PC-3 (cell line): ENCODE measurements at regions not wholly inside any gene's neighbourhood (a gene's known extent, or its start where the extent isn't known, plus 50 kb on each side); places are given as distances from the start of the nearest gene placed in this dataset.

Experiments used
- CTCF ChIP-seq: fragments of 300-600 bp; sonication (generic); conservative IDR thresholded peaks from 2 replicates; pipeline ENCODE4 v1.5.1; 2017; ENCODE audit warnings: antibody characterized with exemption, low read depth, mild to moderate bottlenecking, low read length
- EZH2phosphoT487 ChIP-seq: fragments of 300-600 bp; sonication (generic); IDR thresholded peaks from 2 replicates; pipeline ENCODE4 v1.6.1; 2018; ENCODE audit warnings: mild to moderate bottlenecking, antibody characterized with exemption, low read length, borderline replicate concordance

- TF ChIP-seq CTCF (no peak), EZH2phosphoT487 (no peak)
Observed at GRCh38 chr1:80973101-80973500, 827.6 kb upstream of the ADGRL2 start.
